A549 (cell line): ENCODE measurements at regions not wholly inside any gene's neighbourhood (a gene's known extent, or its start where the extent isn't known, plus 50 kb on each side); places are given as distances from the start of the nearest gene placed in this dataset.
A peak's percentile ranks its signal among the peaks of the same experiment; 100 is the strongest.

ENCODE experiments used
- ATAC-seq, 2 experiments: fragments of 200-7000 bp in 1 of 2; fragments of >200 bp in 1 of 2; cut with Nextera tagmentation in 1 of 2; cut with Tn5 transposase in 1 of 2; 3 replicates each; pipeline versions ENCODE4 v1.8.0 to v1.9.1; 2018 to 2020; ENCODE audit warnings: mild to moderate bottlenecking in 1 of 2, moderate library complexity in 1 of 2
- CTCF ChIA-PET: fragments of 300-600 bp; sonication (Branson Sonifier 250); formaldehyde crosslinking; extraction: SDS; loops from one replicate; lab custom pipeline; 2021; ENCODE audit warnings: antibody characterized with exemption, inconsistent platforms; lab: Yijun Ruan, JAX
- POLR2A ChIA-PET: fragments of 350-600 bp; formaldehyde crosslinking; extraction: SDS; loops from one replicate; lab custom pipeline; 2021; ENCODE audit warnings: antibody characterized with exemption, inconsistent platforms; lab: Yijun Ruan, JAX
- DNase-seq, 2 experiments: peaks; one replicate each; pipeline versions ENCODE4 v3.0.0 to v3.0.0-alpha.2; 2011 to 2016; ENCODE audit warnings: low read depth in 1 of 2, low spot score in 1 of 2
- FAIRE-seq: peaks from 2 replicates; lab custom pipeline; 2011; peaks lifted over from hg19 to GRCh38; lab: Jason Lieb, UNC
- H3K27ac ChIP-seq, 2 experiments: fragments of >200 bp; sonication (Bioruptor Twin); formaldehyde crosslinking; 3 replicates each; pipeline ENCODE4 v1.5.1; 2016 to 2017
- H3K4me1 ChIP-seq: fragments of >200 bp; sonication (Bioruptor Twin); formaldehyde crosslinking; 3 replicates; pipeline ENCODE4 v1.6.1; 2016
- H3K4me2 ChIP-seq: fragments of >200 bp; sonication (Bioruptor Twin); formaldehyde crosslinking; 3 replicates; pipeline ENCODE4 v1.6.1; 2016
- H3K4me3 ChIP-seq: fragments of >200 bp; sonication (Bioruptor Twin); formaldehyde crosslinking; 3 replicates; pipeline ENCODE4 v1.5.1; 2016
- H3K9me3 ChIP-seq: fragments of >200 bp; sonication (Bioruptor Twin); formaldehyde crosslinking; 3 replicates; pipeline ENCODE4 v1.6.1; 2016
- BCL3 ChIP-seq: fragments of >200 bp; sonication (Bioruptor Twin); formaldehyde crosslinking; IDR thresholded peaks from 3 replicates; pipeline ENCODE4 v1.6.1; 2016
- CBX2 ChIP-seq: fragments of 200-600 bp; sonication (generic); IDR thresholded peaks from 2 replicates; pipeline ENCODE4 v1.6.1; 2016; ENCODE audit warnings: low read depth, mild to moderate bottlenecking, borderline replicate concordance
- CHD2 ChIP-seq: fragments of 150-350 bp; IDR thresholded peaks from 2 replicates; pipeline ENCODE4 v1.6.1; 2014; ENCODE audit warnings: low read length; ENCODE audit not compliant: partially characterized antibody
- CHD4 ChIP-seq: fragments of 200-600 bp; sonication (generic); IDR thresholded peaks from 2 replicates; pipeline ENCODE4 v1.6.1; 2016; ENCODE audit warnings: antibody characterized with exemption, mild to moderate bottlenecking, borderline replicate concordance
- CTCF ChIP-seq: fragments of >200 bp; sonication (Bioruptor Twin); formaldehyde crosslinking; IDR thresholded peaks from 3 replicates; pipeline ENCODE4 v1.5.1; 2016
- E2F6 ChIP-seq: IDR thresholded peaks from 2 replicates; pipeline ENCODE4 v1.6.1; 2012; ENCODE audit warnings: low read depth, borderline replicate concordance
- EHF ChIP-seq: fragments of 250-450 bp; sonication (Bioruptor Pico); IDR thresholded peaks from 2 replicates; pipeline ENCODE4 v1.5.0; 2020; ENCODE audit warnings: mild to moderate bottlenecking
- EHMT2 ChIP-seq: fragments of 200-600 bp; sonication (generic); IDR thresholded peaks from 2 replicates; pipeline ENCODE4 v1.6.1; 2016; ENCODE audit warnings: antibody characterized with exemption, low read depth, mild to moderate bottlenecking, moderate library complexity
- EP300 ChIP-seq, 2 experiments: fragments of >200 bp; sonication (Bioruptor Twin); formaldehyde crosslinking; IDR thresholded peaks; 2 replicates in 1 of 2; 3 replicates in 1 of 2; pipeline ENCODE4 v1.6.1; 2016 to 2017
- ESRRA ChIP-seq: fragments of 150-350 bp; IDR thresholded peaks from 2 replicates; pipeline ENCODE4 v1.6.1; 2014; ENCODE audit warnings: mild to moderate bottlenecking, low read length, borderline replicate concordance
- FOSL2 ChIP-seq, 2 experiments: fragments of 450-650 bp in 1 of 2; fragments of >200 bp in 1 of 2; sonication (Bioruptor Twin) in 1 of 2; formaldehyde crosslinking; IDR thresholded peaks; 2 replicates each; pipeline versions ENCODE4 v1.5.0 to v1.6.1; 2016 to 2020; ENCODE audit warnings: mild to moderate bottlenecking in 1 of 2, moderate library complexity in 1 of 2
- FOXS1 ChIP-seq: fragments of 250-450 bp; sonication (Bioruptor Pico); IDR thresholded peaks from 2 replicates; pipeline ENCODE4 v1.5.0; 2020; ENCODE audit warnings: mild to moderate bottlenecking, moderate library complexity
- GATA3 ChIP-seq: IDR thresholded peaks from 2 replicates; pipeline ENCODE4 v1.6.1; 2012; ENCODE audit warnings: borderline replicate concordance
- HDAC2 ChIP-seq: fragments of 200-600 bp; sonication (generic); IDR thresholded peaks from 2 replicates; pipeline ENCODE4 v1.6.1; 2016
- HES2 ChIP-seq: fragments of >200 bp; sonication (Bioruptor Twin); formaldehyde crosslinking; IDR thresholded peaks from 2 replicates; pipeline ENCODE4 v1.6.1; 2016
- HEYL ChIP-seq: fragments of 250-450 bp; sonication (Bioruptor Pico); IDR thresholded peaks from 2 replicates; pipeline ENCODE4 v1.8.0; 2021; ENCODE audit warnings: mild to moderate bottlenecking, moderate library complexity
- MAZ ChIP-seq: fragments of 150-350 bp; IDR thresholded peaks from 2 replicates; pipeline ENCODE4 v1.6.1; 2014; ENCODE audit warnings: antibody characterized with exemption, low read depth, low read length, borderline replicate concordance
- NFE2L2 ChIP-seq: fragments of 150-350 bp; conservative IDR thresholded peaks from 2 replicates; pipeline ENCODE4 v1.6.1; 2014; ENCODE audit warnings: low read length
- NPAS2 ChIP-seq: fragments of 250-450 bp; sonication (Bioruptor Pico); IDR thresholded peaks from 2 replicates; pipeline ENCODE4 v1.8.0; 2022; ENCODE audit warnings: mild to moderate bottlenecking, moderate library complexity, borderline replicate concordance
- NR3C1 ChIP-seq: fragments of >200 bp; sonication (Bioruptor Twin); formaldehyde crosslinking; IDR thresholded peaks from 3 replicates; pipeline ENCODE4 v1.6.1; 2017
- PHF8 ChIP-seq: fragments of 200-600 bp; sonication (generic); IDR thresholded peaks from 2 replicates; pipeline ENCODE4 v1.6.1; 2016; ENCODE audit warnings: low read depth, mild to moderate bottlenecking, antibody characterized with exemption, moderate library complexity, borderline replicate concordance
- RARB ChIP-seq: fragments of 250-450 bp; sonication (Bioruptor Pico); IDR thresholded peaks from 2 replicates; pipeline ENCODE4 v1.8.0; 2021; ENCODE audit warnings: mild to moderate bottlenecking, moderate library complexity
- USF2 ChIP-seq: fragments of 450-650 bp; IDR thresholded peaks from 2 replicates; pipeline ENCODE4 v1.6.1; 2014; ENCODE audit warnings: antibody characterized with exemption
- WGBS: methylation state at CpG from one replicate; pipeline ENCODE4 v1.1.6; 2017; ENCODE audit errors: missing lambda C conversion rate; 5-methylcytosine and 5-hydroxymethylcytosine counted together

GRCh38 chr12:131192951-131193350 lies 239.2 kb downstream of the ADGRD1 start:
- 75% methylated on average over 7 of the region's 7 CpGs for WGBS
- POLR2A ChIA-PET = no interaction called here
- no peak for TF ChIP-seq ESRRA
- DNase-seq (no peak), ATAC-seq (no peak), FAIRE-seq (no peak)
- Histone ChIP-seq H3K4me1 (no peaks in the 10 kb centered on the region), H3K9me3 (no peaks in the 10 kb centered on the region), H3K27ac (no peak overlapping the region), H3K4me3 (no peak overlapping the region), H3K4me2 (no peak overlapping the region)
- CTCF ChIA-PET = no interaction called here

- TF ChIP-seq CHD2 (no peak), NPAS2 (CRISPR knock-in tag) (no peak), USF2 (peak; percentile 91), ESRRA (no peak)
- FAIRE-seq (no peak), ATAC-seq (peak in 1 of 2 experiments; percentile 47; a peak in 3 of 6 replicates), DNase-seq (peak; percentile 13 to 63)
- Histone ChIP-seq H3K4me2 (no peak overlapping the region), H3K27ac (no peak overlapping the region), H3K9me3 (0 out of 3 replicates have a peak, but pooled peaks cover 2% of the 10 kb centered on the region), H3K4me3 (no peak overlapping the region), H3K4me1 (no peaks in the 10 kb centered on the region)
- 55% methylated on average over 5 of the region's 5 CpGs for WGBS
- ChIA-PET CTCF (no interaction called here), POLR2A (no interaction called here)
Observed at GRCh38 chr12:131194166-131194565, 240.5 kb downstream of the ADGRD1 start.

GRCh38 chr12:131195796-131196195 lies 242.1 kb downstream of the ADGRD1 start:
- 73% methylated on average over 9 of the region's 9 CpGs for WGBS
- H3K27ac ChIP-seq = no peak overlapping the region
- no peak for TF ChIP-seq CHD4
- TF ChIP-seq HDAC2 = no peak
- TF ChIP-seq EP300 (IDR thresholded peaks at IDR 0.05) = no peak
- no peak for TF ChIP-seq NPAS2 (CRISPR knock-in tag)
- TF ChIP-seq FOXS1 (CRISPR knock-in tag) = no peak
- TF ChIP-seq EHF = no peak
- no peak for TF ChIP-seq CTCF
- no peak for TF ChIP-seq EHMT2
- TF ChIP-seq RARB = no peak
- no peak for TF ChIP-seq MAZ
- no peak for TF ChIP-seq GATA3
- TF ChIP-seq CBX2 = no peak
- no peak for TF ChIP-seq PHF8
- TF ChIP-seq BCL3 = no peak
- TF ChIP-seq FOSL2 (IDR thresholded peaks at IDR 0.05) = no peak
- no peak for TF ChIP-seq FOSL2 (CRISPR knock-in tag; IDR thresholded peaks at IDR 0.05)
- no peak for TF ChIP-seq HES2
- no peak for TF ChIP-seq NR3C1
- no peak for TF ChIP-seq HEYL (CRISPR knock-in tag)
- TF ChIP-seq NFE2L2 = no peak
- TF ChIP-seq E2F6 = no peak
- DNase-seq (no peak), ATAC-seq (no peak), FAIRE-seq (no peak)
- no peaks in the 10 kb centered on the region for H3K4me1 ChIP-seq
- ChIA-PET CTCF (interaction anchor here (1.2 kb wide), 1 partner anchor 9 kb away, joined by 3 read pairs; no protein-coding TSS in a partner anchor), POLR2A (no interaction called here)
- H3K4me3 ChIP-seq = no peak overlapping the region
- 0 out of 3 replicates have a peak, but pooled peaks cover 2% of the 10 kb centered on the region for H3K9me3 ChIP-seq
- H3K4me2 ChIP-seq = no peak overlapping the region
